ENCODE measurements at regions not wholly inside any gene's neighbourhood (a gene's known extent, or its start where the extent isn't known, plus 50 kb on each side); places are given as distances from the start of the nearest gene placed in this dataset.
"Not testable (repeated sequence)": the region's sequence is repeated elsewhere in the genome, so short reads cannot be mapped to it uniquely, and the experiment has no call there.

GRCh38 chr7:156501815-156502214 lies 138.8 kb upstream of the RNF32 start:
- not testable (repeated sequence) for TF ChIP-seq CTCF (conservative IDR thresholded peaks at IDR 0.05); ZFX (IDR thresholded peaks at IDR 0.05)

Data from C4-2B (cell line).